HepG2 (cell line): ENCODE measurements at regions not wholly inside any gene's neighbourhood (a gene's known extent, or its start where the extent isn't known, plus 50 kb on each side); places are given as distances from the start of the nearest gene placed in this dataset.

ENCODE experiments used
- ATAC-seq: fragments of 200-7000 bp; cut with Tn5 transposase; 3 replicates; pipeline ENCODE4 v1.9.1; 2020; ENCODE audit warnings: mild to moderate bottlenecking, moderate library complexity
- BruUV-seq: library from RNA; stranded (reverse); fragments of 400-500 nt; replicated peaks from 2 replicates; lab custom pipeline; 2021; lab: Mats Ljungman, UMichigan
- CTCF ChIA-PET: fragments of 300-600 bp; formaldehyde crosslinking; extraction: SDS; loops from one replicate; lab custom pipeline; 2021; ENCODE audit warnings: low total read pairs, inconsistent platforms, low intra/inter-chr PET ratio; lab: Yijun Ruan, JAX
- POLR2A ChIA-PET: fragments of 350-600 bp; sonication (Branson Sonifier 250); formaldehyde crosslinking; loops from one replicate; lab custom pipeline; 2020; ENCODE audit warnings: antibody characterized with exemption, inconsistent platforms; lab: Yijun Ruan, JAX
- DNase-seq: peaks from one replicate; pipeline ENCODE4 v3.0.0-alpha.2; 2015; ENCODE audit warnings: low spot score
- FAIRE-seq: peaks from 3 replicates; lab custom pipeline; 2011; peaks lifted over from hg19 to GRCh38; lab: Jason Lieb, UNC
- H2AFZ ChIP-seq: one replicate; pipeline ENCODE4 v1.6.1; 2011; ENCODE audit warnings: low read length, inconsistent platforms
- H3K27ac ChIP-seq: fragments of 300-600 bp; 3 replicates; pipeline ENCODE4 v1.8.0; 2011; ENCODE audit warnings: mixed run types, mild to moderate bottlenecking, mixed read lengths, low read length, inconsistent platforms; ENCODE audit not compliant: insufficient read depth; ENCODE audit errors: extremely low read length
- H3K27me3 ChIP-seq, 2 experiments: fragments of 200-600 bp in 1 of 2; 2 replicates in 1 of 2; 3 replicates in 1 of 2; pipeline versions ENCODE4 v1.6.0 to v1.8.0; 2011; ENCODE audit warnings: low read length in 2 of 2, mild to moderate bottlenecking in 2 of 2, moderate library complexity in 2 of 2, inconsistent platforms in 1 of 2; ENCODE audit not compliant: insufficient read depth in 2 of 2, control insufficient read depth in 1 of 2
- H3K36me3 ChIP-seq, 2 experiments: fragments of 200-600 bp in 1 of 2; replicated peaks in 1 of 2; 2 replicates in 1 of 2; 3 replicates in 1 of 2; pipeline versions ENCODE4 v1.5.1 to v1.8.0; 2011; ENCODE audit warnings: low read length in 2 of 2, inconsistent platforms in 1 of 2; ENCODE audit not compliant: insufficient read depth in 2 of 2, control insufficient read depth in 1 of 2
- H3K4me1 ChIP-seq: 2 replicates; pipeline ENCODE4 v1.5.1; 2012; ENCODE audit warnings: low read length, inconsistent platforms; ENCODE audit not compliant: insufficient read depth
- H3K4me2 ChIP-seq: 2 replicates; pipeline ENCODE4 v1.6.0; 2011; ENCODE audit warnings: low read depth, low read length, inconsistent platforms
- H3K4me3 ChIP-seq, 3 experiments: fragments of 200-600 bp in 1 of 3; sonication (generic), shearing (Covaris generic) in 1 of 3; replicated peaks in 1 of 3; 2 replicates each; pipeline ENCODE4 v1.5.1; 2011 to 2016; ENCODE audit warnings: low read length in 3 of 3, inconsistent platforms in 2 of 3, low read depth in 2 of 3, mild to moderate bottlenecking in 2 of 3, control low read depth in 1 of 3, mixed read lengths in 1 of 3; ENCODE audit not compliant: insufficient read depth in 1 of 3
- H3K79me2 ChIP-seq: one replicate; pipeline ENCODE4 v1.6.1; 2011; ENCODE audit warnings: low read length, inconsistent platforms; ENCODE audit not compliant: insufficient read depth
- H3K9ac ChIP-seq: 2 replicates; pipeline ENCODE4 v1.6.0; 2011; ENCODE audit warnings: mild to moderate bottlenecking, low read depth, low read length, inconsistent platforms; ENCODE audit not compliant: insufficient read depth
- H3K9me3 ChIP-seq: 2 replicates; pipeline ENCODE4 v1.5.1; 2012; ENCODE audit warnings: mild to moderate bottlenecking, low read length
- H4K20me1 ChIP-seq: 2 replicates; pipeline ENCODE4 v1.6.0; 2011; ENCODE audit warnings: inconsistent platforms, mild to moderate bottlenecking, low read length, moderate library complexity; ENCODE audit not compliant: insufficient read depth
- ELF3 ChIP-seq: IDR thresholded peaks from 2 replicates; pipeline ENCODE4 v1.6.1; 2016; ENCODE audit warnings: missing genetic modification reagents, missing compliant biosample characterization
- RELA ChIP-seq: sonication (generic); formaldehyde crosslinking; IDR thresholded peaks from 2 replicates; pipeline ENCODE4 v1.4.0; 2020; ENCODE audit warnings: missing genetic modification reagents
- ZNF232 ChIP-seq: sonication (generic); formaldehyde crosslinking; IDR thresholded peaks from 2 replicates; pipeline ENCODE4 v1.4.0; 2020; ENCODE audit warnings: missing genetic modification reagents, borderline replicate concordance
- ZNF563 ChIP-seq: sonication (generic); formaldehyde crosslinking; IDR thresholded peaks from 2 replicates; pipeline ENCODE4 v1.8.0; 2022; ENCODE audit warnings: mild to moderate bottlenecking, moderate library complexity, missing genetic modification reagents
- ZNF567 ChIP-seq: sonication (generic); formaldehyde crosslinking; IDR thresholded peaks from 2 replicates; pipeline ENCODE4 v1.8.1; 2023; ENCODE audit warnings: mild to moderate bottlenecking, missing genetic modification reagents, borderline replicate concordance
- ZNF776 ChIP-seq: sonication (generic); formaldehyde crosslinking; IDR thresholded peaks from 2 replicates; pipeline ENCODE4 v1.4.0; 2020; ENCODE audit warnings: mild to moderate bottlenecking, missing genetic modification reagents
- WGBS: methylation state at CpG from one replicate; pipeline ENCODE4 v1.1.6; 2017; ENCODE audit warnings: low lambda C conversion rate; 5-methylcytosine and 5-hydroxymethylcytosine counted together
- in situ Hi-C: cut with HindIII; loops from 2 replicates; pipeline ENCODE4 v1.10.0; 2017; ENCODE audit warnings: low pct_unique_long_range_greater_than_20kb; ENCODE audit not compliant: extremely low pct_ligation_motif_present
- intact Hi-C: fragments of 100-400 bp; cut with micrococcal nuclease; formaldehyde crosslinking; loops from one replicate; pipeline ENCODE4 v1.10.0; 2022; ENCODE audit not compliant: unreplicated experiment
- TF ChIP-seq, protein P1 (sequence below): sonication (generic); formaldehyde crosslinking; IDR thresholded peaks from 2 replicates; pipeline ENCODE4 v1.4.0; 2020; ENCODE audit warnings: low read depth, mild to moderate bottlenecking, missing genetic modification reagents
- TF ChIP-seq, protein P2 (sequence below): sonication (generic); formaldehyde crosslinking; IDR thresholded peaks from 2 replicates; pipeline ENCODE4 v1.5.1; 2020; ENCODE audit warnings: mild to moderate bottlenecking, missing genetic modification reagents, borderline replicate concordance

- no peak for TF ChIP-seq ZNF232 (CRISPR knock-in tag)
- TF ChIP-seq ZNF563 (CRISPR knock-in tag), result no peak
- TF ChIP-seq RELA (CRISPR knock-in tag), result no peak
- TF ChIP-seq, protein P1, sequence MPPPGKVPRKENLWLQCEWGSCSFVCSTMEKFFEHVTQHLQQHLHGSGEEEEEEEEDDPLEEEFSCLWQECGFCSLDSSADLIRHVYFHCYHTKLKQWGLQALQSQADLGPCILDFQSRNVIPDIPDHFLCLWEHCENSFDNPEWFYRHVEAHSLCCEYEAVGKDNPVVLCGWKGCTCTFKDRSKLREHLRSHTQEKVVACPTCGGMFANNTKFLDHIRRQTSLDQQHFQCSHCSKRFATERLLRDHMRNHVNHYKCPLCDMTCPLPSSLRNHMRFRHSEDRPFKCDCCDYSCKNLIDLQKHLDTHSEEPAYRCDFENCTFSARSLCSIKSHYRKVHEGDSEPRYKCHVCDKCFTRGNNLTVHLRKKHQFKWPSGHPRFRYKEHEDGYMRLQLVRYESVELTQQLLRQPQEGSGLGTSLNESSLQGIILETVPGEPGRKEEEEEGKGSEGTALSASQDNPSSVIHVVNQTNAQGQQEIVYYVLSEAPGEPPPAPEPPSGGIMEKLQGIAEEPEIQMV, result no peak
- no peak for TF ChIP-seq ELF3 (CRISPR knock-in tag)
- TF ChIP-seq ZNF776, result no peak
- no peak for TF ChIP-seq ZNF567 (CRISPR knock-in tag)
- TF ChIP-seq, protein P2, sequence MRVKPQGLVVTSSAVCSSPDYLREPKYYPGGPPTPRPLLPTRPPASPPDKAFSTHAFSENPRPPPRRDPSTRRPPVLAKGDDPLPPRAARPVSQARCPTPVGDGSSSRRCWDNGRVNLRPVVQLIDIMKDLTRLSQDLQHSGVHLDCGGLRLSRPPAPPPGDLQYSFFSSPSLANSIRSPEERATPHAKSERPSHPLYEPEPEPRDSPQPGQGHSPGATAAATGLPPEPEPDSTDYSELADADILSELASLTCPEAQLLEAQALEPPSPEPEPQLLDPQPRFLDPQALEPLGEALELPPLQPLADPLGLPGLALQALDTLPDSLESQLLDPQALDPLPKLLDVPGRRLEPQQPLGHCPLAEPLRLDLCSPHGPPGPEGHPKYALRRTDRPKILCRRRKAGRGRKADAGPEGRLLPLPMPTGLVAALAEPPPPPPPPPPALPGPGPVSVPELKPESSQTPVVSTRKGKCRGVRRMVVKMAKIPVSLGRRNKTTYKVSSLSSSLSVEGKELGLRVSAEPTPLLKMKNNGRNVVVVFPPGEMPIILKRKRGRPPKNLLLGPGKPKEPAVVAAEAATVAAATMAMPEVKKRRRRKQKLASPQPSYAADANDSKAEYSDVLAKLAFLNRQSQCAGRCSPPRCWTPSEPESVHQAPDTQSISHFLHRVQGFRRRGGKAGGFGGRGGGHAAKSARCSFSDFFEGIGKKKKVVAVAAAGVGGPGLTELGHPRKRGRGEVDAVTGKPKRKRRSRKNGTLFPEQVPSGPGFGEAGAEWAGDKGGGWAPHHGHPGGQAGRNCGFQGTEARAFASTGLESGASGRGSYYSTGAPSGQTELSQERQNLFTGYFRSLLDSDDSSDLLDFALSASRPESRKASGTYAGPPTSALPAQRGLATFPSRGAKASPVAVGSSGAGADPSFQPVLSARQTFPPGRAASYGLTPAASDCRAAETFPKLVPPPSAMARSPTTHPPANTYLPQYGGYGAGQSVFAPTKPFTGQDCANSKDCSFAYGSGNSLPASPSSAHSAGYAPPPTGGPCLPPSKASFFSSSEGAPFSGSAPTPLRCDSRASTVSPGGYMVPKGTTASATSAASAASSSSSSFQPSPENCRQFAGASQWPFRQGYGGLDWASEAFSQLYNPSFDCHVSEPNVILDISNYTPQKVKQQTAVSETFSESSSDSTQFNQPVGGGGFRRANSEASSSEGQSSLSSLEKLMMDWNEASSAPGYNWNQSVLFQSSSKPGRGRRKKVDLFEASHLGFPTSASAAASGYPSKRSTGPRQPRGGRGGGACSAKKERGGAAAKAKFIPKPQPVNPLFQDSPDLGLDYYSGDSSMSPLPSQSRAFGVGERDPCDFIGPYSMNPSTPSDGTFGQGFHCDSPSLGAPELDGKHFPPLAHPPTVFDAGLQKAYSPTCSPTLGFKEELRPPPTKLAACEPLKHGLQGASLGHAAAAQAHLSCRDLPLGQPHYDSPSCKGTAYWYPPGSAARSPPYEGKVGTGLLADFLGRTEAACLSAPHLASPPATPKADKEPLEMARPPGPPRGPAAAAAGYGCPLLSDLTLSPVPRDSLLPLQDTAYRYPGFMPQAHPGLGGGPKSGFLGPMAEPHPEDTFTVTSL (CRISPR knock-in tag), result no peak
- Histone ChIP-seq H3K27me3 (no peaks in the 10 kb centered on the region), H3K9ac (no peak overlapping the region), H3K4me3 (no peak overlapping the region), H3K4me2 (no peak overlapping the region), H3K27ac (no peak overlapping the region), H2AFZ (no peak overlapping the region), H4K20me1 (no peaks in the 10 kb centered on the region), H3K79me2 (no peaks in the 10 kb centered on the region), H3K9me3 (peaks cover 66% of the 10 kb centered on the region), H3K4me1 (no peaks in the 10 kb centered on the region), H3K36me3 (no peaks in the 10 kb centered on the region)
- 0% methylated on average over 3 of the region's 3 CpGs for WGBS
- ChIA-PET POLR2A (no interaction called here), CTCF (no interaction called here)
- intact Hi-C loops (no loop called here), in situ Hi-C loops (no loop called here)
- no peak for FAIRE-seq
- BruUV-seq, result no TSS peak
- no peak for ATAC-seq
- no peak for DNase-seq
Measured at GRCh38 chr6:19127081-19127480, 710.1 kb upstream of the ID4 start.
